NCI-H2081 (cell line): ENCODE measurements at regions not wholly inside any gene's neighbourhood (a gene's known extent, or its start where the extent isn't known, plus 50 kb on each side); places are given as distances from the start of the nearest gene placed in this dataset.
"Not testable (repeated sequence)": the region's sequence is repeated elsewhere in the genome, so short reads cannot be mapped to it uniquely, and the experiment has no call there.

Experiments used
- DNase-seq, 2 experiments: peaks; one replicate each; lab custom pipeline; 2025; lab: John Stamatoyannopoulos, UW

DNA sequence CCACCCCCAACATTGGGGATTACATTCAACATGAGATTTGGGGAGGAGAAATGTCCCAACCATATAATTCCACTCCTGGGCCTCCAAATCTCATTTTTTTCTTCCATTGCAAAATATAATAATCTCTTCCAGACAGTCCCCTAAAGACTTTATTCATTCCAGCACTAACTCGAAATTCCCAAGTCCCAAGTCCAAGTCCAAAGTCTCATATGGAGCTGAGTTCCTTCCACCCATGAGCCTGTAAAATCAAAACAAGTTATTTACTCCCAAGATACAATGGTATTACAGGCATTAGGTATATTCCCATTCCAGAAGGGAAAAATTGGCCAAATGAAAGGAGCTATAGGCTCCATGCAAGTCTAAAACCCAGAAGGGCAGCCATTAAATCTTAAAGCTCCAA, 56.7 kb downstream of the P2RY1 start:
- no peak for DNase-seq

DNA sequence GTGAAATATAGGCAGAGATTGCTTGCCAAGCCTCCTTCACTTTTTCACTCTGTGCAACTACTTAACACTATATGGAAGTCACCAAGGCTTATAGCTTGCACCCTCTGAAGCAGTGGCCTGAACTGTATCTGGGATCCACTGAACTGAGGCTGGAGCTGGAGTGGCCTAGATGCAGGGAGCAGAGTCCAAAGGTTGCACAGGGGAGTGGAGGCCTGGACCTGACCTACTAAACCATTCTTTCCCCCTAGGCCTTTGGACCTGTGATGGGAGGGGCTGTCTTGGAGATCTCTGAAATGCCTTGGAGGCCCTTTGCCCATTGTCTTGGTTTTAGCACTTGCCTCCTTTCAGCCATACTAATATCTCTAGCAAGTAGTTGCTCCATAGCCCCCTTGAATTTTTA, 57.5 kb downstream of the P2RY1 start:
- DNase-seq = no peak

DNA sequence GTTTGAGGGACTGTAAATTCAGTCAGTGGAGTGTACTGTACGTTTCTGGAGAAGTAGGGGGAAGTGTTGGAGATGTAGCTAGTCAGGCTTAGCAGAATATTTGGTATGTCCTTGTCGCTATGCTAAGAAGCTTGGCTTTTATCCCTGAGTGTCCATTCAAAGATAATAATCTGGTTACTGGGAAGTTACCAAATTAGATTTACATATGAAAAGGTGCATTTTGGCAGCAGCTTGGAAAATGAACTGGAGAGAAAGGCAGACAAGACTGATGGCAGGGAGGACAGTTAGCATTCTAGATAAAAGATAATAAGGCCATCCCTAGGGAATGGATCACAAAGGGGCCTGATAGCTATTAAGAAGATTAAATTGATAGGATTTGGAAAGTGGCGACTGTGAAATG, 58.7 kb downstream of the P2RY1 start:
- no peak for DNase-seq

DNA sequence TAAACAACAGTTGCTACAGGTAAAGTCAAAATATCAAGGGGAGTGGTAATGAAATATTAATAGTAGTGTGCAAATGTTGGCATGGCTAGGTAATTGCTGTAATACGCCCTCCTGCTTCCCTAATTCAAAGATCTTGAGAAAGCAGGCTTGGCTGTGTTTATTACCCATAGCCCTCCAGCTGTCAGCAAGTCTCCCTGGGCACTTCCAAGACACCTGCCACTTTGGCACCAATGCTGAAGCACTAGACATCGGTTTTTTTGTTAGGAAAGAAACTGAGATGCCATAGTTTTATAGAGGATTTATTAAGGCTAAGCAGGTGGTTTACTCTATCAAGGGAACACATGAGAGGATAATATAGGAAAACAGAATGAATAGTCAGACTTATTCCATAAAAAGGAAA, 64.4 kb downstream of the P2RY1 start:
- no peak for DNase-seq

DNA sequence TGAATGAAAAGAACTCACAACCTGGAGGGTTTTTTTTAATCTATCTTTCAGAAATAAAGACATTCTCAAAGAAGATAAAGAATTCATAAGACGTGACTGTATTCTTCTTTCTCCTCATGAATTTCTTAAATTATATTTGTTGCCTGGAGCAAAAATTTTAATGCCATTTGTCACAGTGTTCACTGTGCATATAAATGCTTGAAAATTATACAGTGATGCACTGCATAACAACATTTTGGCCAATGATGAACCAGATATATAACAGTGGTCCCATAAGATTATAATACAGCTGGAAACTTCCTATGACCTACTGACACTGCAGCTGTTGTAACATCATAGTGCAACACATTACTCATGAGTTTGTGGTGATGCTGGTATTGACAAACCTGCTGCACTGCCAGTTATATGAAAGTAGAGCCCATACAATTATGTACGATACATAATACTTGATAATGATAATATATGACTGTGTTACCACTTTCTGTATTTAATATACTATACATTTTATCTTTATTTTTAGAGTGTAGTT, 67.3 kb downstream of the P2RY1 start:
- no peak for DNase-seq

DNA sequence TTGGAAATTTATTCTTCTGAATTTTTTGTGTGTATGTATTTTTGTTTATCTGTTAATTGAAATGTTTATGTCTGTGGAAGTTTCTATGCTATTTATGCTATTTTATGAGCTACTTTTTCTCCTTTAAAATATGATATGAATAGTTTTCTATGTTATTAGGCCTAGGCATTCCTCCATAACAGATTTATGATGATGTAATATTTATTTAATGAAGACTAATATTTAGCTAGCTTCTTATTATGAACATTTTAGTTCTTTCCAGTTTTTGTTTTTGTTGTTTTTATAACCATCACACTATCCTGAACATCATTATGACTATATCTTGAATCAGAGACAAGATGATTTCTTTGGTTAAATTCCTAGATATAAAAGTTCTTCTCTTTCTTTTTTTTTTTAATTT, 70.7 kb downstream of the P2RY1 start:
- DNase-seq = no peak

DNA sequence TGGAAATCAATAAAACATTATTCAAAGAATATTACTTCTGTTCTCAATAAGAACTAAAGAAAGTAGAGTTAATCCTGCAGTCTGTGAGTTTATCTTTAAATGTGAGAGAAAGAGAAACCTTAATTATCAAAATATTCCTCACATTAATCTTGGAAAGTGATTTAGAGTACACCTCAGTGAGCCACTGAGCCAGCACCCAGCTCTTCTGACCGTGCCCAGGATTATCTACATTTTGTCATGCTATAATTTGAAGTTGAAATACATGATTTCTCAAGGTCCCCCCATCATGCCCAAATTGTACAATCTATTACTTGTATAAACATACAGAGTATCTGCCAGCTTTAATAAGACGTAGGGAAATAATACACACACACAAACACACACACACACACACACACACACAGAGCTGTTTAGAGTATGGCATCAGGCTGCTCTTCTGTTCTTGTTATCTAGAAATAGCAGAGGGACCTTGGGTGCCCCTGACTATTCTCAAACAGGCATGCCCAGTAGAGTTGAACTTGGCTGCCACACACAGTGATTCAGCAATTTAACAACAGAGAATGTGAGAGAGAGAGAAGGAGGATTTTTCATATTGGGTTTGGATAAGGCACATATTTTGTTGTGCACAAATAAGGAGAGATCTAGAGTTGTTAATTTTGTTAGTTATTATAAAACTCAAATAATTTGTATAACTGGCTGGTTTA, 74.4 kb downstream of the P2RY1 start:
- no peak for DNase-seq

DNA sequence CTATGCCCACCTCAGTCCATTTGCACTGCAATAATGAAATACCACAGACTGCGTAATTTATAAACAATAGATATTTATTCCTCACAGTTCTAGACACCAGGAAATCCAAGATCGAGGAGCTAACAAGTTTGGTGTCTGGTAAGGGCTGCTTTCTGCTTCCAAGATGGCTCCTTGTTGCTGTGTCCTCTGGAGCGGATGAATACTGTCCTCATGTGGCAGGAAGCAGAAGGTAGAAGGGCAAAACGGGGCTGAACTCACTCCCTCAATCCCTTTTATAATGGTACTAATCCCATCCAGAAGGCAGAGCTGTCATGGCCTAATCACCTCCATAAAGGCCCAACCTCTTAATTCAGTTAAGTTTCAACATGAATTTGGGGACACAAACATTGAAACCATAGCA, 75.3 kb downstream of the P2RY1 start:
- DNase-seq = no peak

DNA sequence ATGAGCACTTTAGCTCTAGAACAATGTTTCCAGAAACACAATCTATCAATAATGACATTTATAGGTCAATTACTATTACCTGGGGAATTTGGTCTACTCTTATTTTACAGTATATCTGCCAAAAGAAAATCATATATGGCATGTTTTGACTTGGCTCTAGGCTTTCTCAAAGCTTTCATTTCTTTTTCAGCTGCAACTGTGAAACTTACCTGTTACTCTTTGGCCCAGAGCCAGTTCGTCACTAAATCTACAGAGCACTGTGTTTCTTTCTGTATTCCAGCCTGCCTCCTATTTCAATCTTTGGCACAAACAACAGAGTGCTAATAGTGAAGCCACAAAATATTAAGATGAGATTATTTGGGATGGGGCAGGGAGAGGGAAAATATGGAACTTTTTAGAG, 76.0 kb downstream of the P2RY1 start:
- no peak for DNase-seq

DNA sequence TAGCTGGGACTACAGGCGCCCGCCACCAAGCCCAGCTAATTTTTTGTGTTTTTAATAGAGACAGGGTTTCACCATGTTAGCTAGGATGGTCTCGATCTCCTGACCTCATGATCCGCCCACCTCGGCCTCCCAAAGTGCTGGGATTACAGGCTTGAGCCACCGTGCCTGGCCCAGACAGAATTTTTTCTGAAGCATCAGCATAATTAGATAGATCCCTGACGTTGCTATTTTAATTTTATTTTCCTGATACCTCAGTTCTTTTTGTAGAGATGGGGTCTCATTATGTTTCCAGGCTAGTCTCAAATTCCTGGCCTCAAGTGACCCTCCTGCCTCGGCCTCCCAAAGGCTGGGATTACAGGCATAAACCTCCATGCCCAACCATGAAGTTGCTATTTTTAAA, 79.8 kb downstream of the P2RY1 start:
- not testable (repeated sequence) for DNase-seq

DNA sequence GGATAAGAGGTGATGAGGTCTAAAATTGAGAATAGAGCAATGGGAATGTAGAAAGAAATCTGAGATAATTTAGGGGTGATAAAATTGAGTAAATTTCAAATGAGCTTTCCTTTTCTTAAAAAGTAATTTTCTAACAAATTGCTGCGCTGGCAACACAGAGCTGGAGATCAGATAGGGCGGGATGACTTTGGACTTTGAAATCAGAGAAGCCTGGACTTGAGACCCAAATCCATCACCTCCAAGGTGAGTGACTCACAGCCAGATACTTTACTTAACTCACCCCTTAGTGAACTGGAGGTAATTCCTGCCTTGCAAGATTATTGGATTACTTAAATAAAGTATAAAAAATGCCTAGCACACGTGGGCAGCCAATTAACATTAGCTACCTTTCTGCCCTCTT, 80.8 kb downstream of the P2RY1 start:
- no peak for DNase-seq

DNA sequence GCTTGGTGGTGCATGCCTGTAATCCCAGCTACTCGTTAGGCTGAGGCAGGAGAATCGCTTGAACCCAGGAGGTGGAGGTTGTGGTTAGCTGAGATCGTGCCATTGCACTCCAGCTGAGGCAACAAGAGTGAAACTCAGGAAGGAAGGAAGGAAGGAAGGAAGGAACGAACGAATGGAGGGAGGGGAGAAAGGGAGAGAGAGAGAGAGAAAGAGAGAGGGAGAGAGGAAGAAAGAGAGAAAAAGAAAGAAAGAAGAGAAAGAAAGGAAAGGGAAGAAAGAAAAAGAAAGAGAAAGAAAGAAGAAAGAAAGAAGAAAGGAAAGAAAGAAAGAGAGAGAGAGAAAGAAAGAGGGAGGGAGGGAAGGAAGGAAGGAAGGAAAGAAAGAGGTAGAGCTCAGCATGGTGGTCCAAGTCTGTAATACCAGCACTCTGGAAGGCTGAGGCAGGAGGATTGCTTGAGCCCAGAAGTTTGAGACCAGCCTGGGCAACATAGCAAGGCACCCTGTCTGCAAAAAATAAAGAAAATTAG, 81.9 kb downstream of the P2RY1 start:
- DNase-seq = no peak

DNA sequence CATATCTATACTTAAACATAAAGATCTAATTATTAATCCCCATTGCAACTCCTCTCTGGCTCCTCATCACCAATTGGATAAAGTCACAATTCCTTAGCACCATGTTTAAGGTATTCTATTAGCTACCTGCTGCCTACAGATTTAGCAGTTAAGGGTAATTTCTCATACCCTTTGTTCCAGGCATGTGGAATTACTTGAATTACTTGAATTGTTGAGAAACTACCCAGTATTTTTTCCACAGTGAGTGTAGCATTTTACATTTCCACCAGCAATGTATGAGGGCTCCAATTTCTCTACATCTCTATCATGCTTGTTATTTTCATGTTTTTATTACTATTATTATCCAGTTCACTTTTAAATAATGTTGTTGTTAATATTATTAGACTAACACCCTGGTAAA, 86.4 kb downstream of the P2RY1 start:
- DNase-seq = no peak

DNA sequence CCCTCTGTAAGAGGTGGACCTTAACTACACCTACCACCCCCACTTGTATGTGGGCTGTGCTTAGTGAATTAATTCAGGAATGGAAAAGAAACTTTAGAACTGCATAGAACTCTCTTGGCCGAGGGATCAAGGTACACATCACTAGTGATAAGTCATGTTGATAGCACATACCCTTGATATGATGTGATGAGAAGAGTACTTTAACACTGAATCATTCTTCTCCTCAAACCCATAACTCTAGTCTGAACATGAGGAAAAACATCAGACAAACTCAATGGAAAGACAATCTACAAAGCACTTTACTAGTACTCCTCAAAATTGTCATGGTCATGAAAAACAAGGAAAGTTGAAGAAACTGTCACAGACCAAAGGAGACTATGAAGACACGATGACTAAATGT, 87.6 kb downstream of the P2RY1 start:
- DNase-seq = no peak

DNA sequence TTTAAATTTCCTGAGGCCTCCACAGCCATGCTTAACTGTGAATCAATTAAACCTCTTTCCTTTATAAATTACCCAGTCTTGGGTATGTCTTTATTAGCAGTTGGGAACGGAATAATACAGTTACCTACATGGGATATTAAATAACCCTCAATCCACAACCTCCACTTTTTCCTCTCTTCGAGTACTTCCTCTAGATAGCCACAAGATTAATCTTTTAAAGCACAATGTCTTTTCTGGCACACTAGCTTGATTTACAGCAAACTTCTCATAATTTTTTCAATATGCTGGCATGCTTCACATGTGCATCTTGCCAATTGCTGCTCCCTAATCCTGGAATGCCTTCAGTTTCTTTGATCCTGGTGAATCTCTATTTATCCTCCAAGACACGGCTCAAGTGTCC, 92.2 kb downstream of the P2RY1 start:
- no peak for DNase-seq

DNA sequence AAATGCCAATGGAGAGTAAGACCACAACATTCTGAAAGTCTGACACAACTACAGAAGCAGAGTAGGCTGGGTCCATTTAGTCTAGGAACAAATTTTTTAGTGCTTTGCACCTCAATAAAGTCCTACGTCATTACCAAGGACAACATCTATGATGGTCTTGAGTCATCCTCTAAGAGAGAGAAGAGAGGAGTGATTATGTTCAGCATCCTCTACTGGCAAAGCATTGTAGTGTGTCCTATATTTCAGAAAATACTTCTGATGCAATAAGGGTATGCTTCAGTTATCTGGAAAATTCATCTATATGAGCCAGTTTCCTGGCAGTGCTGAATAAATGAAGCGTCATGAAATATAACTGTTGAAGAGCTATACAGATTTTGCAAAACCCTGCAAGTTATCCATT, 95.6 kb downstream of the P2RY1 start:
- no peak for DNase-seq

DNA sequence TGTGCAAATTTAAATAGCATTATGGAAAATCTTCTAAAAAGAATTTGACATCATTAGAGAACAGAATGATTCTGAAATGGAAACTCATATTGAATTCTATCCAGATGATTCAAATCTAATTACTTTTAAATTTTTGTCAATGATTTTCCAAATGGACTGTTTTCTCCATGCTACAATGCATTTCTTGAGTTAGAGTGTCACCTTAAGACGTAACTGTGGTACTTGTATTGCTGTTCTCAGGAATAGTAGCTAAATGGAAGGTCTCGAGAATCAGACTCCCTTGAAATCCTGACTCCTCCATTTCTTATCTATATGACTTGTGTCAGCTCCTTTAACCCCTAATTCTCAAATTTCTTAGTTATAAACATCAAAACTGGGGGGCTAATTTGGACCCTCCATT, 102.3 kb downstream of the P2RY1 start:
- no peak for DNase-seq

DNA sequence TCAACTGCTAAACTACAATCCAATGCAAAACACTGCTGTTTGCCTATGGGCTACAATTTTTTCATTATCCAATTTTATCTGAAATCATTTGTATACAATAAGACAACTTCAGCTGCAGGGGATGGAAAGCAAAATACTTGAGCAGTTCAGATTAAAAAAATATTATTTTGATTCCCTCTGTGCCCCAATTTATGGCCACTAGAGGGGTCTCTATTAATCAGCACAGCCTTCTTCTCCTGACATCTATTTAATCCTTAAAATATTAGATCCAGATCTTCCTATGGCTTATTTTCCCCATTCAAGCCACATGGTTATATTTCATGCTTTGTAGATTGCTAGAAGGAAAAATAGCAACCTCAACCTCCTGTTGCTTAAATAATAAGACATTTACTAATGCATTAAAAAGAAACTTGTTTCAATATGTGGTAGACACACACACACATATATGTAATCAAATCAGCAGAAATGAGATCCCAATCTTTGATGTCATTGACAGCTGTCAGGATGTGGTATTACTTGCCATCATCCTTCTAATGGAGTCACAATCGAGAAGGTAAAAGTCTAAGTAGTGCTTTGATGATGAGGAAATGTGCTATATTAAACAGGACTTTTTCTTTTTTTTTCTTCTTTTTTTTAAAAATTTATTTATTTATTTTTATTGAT, 104.2 kb downstream of the P2RY1 start:
- no peak for DNase-seq

DNA sequence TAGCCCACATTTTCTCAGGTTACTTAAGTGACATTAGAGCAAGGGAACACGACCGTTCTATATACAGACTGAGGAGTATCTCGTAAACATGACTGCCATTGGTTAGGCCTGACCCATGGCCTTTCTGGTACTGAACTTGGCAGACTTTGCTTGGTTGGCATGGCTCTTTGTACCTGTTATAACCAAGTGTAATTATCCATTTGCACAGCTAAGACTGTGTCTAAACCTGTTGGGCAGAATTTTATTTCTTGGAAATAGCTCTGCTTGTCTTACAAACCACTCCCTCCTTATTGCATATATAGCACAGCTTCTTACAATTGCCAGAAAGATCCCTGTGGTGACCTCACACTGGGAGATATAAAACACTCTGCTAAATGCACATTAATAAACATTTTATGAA, 106.9 kb downstream of the P2RY1 start:
- DNase-seq = peak in 1 of 2 experiments; percentile 36

DNA sequence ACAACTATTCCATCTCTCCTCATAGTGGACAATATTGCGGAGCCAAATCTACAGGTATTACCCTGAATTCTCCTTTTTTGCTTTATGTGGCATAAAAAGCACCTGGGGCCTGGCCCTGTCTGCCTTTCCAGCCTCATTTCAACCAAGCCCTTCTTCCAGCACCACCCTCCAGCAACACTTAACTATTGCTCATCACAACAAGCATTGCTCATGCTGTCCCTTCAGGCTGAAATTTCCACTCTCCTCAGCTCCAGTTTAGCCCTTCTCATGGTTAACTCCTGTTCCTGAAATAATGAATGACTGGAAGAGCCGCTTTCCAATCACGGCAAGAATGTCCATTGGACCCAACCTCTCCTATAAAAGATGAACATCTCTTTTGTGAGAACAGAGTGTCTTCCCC, 107.4 kb downstream of the P2RY1 start:
- DNase-seq = no peak

DNA sequence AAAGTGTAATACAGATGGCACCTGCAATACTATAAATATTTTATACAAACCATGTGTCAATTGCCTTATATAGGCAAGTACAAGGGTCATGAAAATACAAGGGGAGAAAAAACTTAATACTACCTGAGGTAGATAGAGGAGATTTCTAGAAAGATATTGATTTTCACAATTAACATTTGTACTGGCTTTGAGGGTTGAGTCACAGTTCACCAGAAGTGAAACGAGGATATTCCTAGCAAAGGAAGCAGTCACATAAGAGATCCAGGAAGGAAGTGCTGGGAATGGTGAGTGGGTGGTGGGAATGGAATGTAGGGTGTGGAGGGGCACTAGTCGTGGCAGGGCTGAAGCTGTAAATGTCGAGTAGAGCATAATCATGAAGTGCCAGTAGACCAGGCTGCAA, 108.7 kb downstream of the P2RY1 start:
- DNase-seq = no peak

DNA sequence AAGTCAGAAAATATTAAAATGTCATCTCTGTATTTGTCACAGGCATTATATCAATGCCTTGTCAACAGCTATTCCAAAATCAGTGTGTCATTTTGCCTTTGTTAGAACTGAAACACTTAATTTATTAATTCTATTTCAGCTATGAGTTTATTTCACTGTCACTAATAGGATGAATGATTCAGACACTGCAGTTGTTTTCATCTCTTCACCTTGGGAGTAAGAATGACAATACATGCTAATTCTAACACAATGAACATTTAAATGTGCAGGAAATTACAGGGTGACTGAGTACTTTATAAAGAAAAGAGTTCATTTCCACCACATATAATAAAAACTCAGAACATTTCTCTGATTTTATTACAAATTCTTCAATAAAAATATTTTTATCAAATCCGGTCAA, 109.7 kb downstream of the P2RY1 start:
- no peak for DNase-seq

DNA sequence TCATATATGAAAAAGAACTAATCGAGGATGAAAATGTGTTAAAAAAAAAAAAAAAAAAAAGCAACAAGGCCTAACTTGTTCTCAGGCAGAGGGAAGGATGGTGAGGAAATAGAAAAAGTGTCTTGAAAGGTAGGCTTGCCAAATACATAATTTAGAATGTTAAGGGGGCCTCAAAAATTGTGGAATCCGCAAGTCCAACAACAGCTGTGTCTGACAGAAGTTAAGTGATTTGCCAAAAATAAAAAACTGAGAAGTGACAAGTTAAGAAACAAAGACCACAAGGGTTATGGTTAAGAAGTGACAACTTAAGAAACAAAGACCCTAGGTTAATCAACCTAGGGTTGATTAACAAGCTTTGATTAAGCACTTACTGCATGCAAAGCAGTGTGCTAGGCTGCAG, 110.6 kb downstream of the P2RY1 start:
- DNase-seq = no peak

DNA sequence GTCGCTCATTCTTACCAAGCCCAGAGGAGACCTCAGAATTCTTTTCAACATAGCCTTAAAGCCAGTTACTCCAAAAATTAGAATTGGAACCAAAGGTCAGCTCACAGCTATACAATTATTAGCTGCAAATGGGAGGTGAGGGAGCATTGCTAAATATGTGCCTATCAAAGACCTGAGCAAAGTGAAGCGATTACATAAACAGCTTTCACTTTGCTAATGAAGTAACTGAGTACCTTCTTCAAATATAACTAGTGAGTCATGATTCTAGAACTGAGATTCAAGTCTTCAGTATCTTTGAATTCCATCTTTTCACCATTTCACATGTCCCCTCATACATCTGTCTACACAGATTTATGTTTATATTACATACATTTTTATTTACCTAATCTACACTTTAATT, 122.6 kb downstream of the P2RY1 start:
- DNase-seq = no peak
